SKM-1 (cell line): ENCODE measurements at regions not wholly inside any gene's neighbourhood (a gene's known extent, or its start where the extent isn't known, plus 50 kb on each side); places are given as distances from the start of the nearest gene placed in this dataset.
"Not testable (repeated sequence)": the region's sequence is repeated elsewhere in the genome, so short reads cannot be mapped to it uniquely, and the experiment has no call there.

ENCODE experiments used
- DNase-seq: peaks from one replicate; lab custom pipeline; 2025; ENCODE audit not compliant: unreplicated experiment; lab: John Stamatoyannopoulos, UW

- no peak for DNase-seq
Observed at GRCh38 chr9:134526584-134527477, 114.8 kb upstream of the COL5A1 start.

GRCh38 chr9:134530724-134531123 is 110.9 kb upstream of the COL5A1 start:
- no peak for DNase-seq

GRCh38 chr9:134531220-134531970 is 110.2 kb upstream of the COL5A1 start:
- DNase-seq = no peak

- DNase-seq = no peak
Observed at GRCh38 chr9:134532084-134532483, 109.5 kb upstream of the COL5A1 start.

- not testable (repeated sequence) for DNase-seq
Observed at GRCh38 chr9:134532661-134533060, 108.9 kb upstream of the COL5A1 start.

GRCh38 chr9:134533850-134534588 is 107.6 kb upstream of the COL5A1 start:
- DNase-seq = no peak

DNA sequence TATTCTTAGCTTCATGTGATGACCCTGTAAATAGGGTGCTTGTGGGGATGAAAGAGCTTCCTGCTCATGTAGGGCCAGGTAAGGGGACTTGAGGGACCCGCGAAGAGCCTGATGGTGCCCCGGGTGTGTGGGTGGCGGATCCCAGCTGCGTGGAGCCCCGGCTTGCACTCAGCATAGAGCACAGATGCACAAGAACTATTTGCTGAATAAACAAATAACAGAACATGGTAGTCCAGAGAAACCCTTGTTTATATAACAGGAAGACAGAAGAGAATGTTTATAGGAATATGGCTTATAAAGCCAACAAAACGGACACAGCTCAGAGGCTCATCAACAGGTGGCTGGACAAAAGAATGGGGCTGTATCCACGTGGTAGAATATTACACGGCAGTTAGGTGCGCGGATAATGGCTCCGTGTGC is 106.9 kb upstream of the COL5A1 start:
- DNase-seq = no peak

GRCh38 chr9:134535171-134535570 is 106.4 kb upstream of the COL5A1 start:
- no peak for DNase-seq

DNA sequence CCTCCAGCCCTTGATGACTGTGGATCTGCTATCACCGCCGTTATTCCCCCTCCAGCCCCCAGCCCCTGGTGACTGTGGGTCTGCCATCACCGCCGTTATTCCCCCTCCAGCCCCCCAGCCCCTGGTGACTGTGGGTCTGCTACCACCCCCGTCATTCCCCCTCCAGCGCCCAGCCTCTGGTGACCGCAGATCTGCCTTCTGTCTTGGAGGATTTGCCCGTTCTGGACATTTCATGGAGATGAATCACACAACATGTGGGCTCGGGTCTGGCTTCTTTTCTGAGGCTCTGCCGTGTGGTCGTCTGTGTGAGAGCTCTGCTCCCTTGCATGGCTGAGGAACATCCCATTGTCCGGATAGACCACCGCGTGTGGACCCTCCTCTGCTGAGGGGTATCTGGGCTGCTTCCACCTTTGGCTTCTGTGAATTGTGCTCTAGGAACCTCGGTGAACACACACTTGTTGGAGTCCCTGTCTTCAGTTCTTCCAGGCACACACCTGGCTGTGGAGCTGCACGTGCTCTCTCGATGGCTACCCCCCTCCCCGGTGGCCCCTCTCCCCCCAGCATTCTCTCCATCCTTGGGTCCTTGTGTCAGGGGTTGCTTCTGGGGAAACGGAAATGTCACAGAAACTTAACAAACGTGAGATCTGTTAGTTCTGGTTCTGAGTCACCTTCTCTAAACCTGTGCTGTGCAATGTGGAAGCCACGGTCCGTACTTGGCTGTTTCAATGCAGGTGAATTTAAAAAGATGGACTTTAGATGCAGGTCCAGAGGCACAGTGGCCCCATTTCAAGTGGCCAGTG is 105.3 kb upstream of the COL5A1 start:
- no peak for DNase-seq

DNA sequence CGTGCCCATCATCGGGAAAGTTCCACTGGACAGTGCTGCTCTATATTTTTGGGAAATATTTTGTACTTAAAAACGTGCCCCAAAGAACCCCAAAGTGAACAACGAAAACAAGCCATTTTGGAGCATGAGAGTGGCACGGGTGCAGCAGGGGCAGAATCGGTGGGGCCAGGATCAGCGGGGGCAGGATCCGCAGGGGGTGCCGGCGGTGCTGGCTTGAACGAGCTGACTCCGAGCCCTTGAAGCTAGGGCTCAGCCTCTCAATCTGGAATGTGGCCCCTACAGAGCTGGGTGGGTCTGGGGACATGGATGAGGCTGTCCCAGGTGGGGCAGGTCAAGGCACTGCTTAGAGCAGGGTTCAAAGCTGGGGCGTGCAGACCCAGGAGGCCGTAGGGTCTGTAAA is 104.7 kb upstream of the COL5A1 start:
- DNase-seq = no peak

DNA sequence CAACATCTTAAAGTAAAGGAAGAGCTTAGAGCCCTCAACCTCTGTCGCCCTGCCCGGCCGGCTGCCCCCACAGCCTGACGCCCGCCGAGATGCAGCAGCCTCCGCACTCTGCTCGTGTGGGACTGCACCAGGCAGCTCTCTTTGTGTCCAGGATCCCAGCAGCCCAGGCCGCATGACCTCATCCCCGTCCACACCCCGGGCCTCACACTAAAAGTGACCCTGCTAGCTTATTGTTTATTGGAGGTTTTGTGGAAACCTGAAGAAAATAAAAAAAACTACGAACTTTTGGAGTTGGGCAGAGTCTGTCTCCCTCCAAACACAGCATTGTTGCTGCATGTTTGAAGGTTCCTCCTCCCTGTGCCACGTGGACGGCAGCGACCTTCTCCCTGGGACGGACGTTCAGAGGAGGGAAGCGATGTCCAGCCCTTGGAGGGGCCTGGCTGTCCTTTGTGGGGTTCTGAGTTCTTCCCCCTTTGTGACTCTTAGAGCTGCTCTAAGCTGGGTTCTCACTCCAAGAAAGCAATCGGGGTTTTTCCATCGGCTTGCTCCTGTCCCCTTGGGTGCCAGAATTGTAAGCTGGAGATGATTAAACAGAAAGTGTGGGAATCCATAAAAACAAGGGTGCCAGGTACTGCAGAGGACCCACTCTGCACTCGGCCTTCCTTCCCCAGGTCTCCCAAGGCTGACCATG is 103.5 kb upstream of the COL5A1 start:
- DNase-seq = no peak

- DNase-seq = no peak
Observed at GRCh38 chr9:134538856-134539566, 102.6 kb upstream of the COL5A1 start.

GRCh38 chr9:134539586-134540194 is 101.9 kb upstream of the COL5A1 start:
- no peak for DNase-seq

- DNase-seq = no peak
Observed at GRCh38 chr9:134540276-134541096, 101.1 kb upstream of the COL5A1 start.

GRCh38 chr9:134541097-134541747 is 100.4 kb upstream of the COL5A1 start:
- DNase-seq = no peak

DNA sequence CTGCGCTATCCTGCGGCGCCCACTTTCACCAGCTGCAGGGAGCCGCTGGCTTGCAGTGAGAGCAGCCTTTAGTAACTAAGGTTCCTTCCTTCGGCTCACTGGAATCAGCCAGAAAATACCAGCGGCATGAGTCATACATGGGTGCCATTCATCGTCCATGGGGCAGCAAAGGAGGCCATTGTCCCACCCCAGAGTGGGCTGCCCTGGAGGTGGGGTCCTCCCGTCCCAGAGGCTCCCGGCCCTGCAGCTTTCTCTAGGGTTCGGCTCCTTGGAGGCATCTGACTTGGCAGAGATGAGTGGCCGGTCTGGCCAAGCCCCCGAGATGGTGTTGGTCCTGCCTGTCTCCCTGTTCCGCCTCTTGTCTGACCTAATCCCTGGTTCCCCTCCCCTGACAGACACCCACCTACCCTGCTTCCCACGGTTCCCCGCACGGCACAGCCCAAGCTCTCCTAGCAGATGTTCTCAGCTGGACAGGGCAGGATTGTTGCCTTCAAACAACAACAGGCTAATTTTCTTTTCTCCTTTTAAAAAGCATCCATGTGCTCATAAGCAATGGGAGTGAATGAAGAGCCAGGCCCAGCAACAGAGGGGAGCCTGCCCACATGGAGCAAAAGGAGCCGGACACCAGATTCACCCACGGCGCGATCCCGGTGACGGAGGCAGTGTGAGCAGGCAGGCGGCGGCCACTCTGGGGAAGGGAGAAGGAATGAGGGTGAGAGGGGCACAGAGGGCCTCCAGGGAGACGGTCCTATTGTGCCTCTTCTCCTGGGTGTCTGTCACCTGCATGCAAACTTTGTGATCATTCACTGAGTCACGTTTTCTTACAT is 97.0 kb upstream of the COL5A1 start:
- no peak for DNase-seq

- DNase-seq = no peak
Observed at GRCh38 chr9:134545215-134545542, 96.4 kb upstream of the COL5A1 start.
